Inflammatory macrophage treated with lipopolysaccharide for 1 hour (primary cell): ENCODE measurements at regions not wholly inside any gene's neighbourhood (a gene's known extent, or its start where the extent isn't known, plus 50 kb on each side); places are given as distances from the start of the nearest gene placed in this dataset.
"Not testable (repeated sequence)": the region's sequence is repeated elsewhere in the genome, so short reads cannot be mapped to it uniquely, and the experiment has no call there.

Source experiments
- DNase-seq, 2 donors: peaks; one replicate each; pipeline ENCODE4 v3.0.0-alpha.2; 2020 to 2022

DNA sequence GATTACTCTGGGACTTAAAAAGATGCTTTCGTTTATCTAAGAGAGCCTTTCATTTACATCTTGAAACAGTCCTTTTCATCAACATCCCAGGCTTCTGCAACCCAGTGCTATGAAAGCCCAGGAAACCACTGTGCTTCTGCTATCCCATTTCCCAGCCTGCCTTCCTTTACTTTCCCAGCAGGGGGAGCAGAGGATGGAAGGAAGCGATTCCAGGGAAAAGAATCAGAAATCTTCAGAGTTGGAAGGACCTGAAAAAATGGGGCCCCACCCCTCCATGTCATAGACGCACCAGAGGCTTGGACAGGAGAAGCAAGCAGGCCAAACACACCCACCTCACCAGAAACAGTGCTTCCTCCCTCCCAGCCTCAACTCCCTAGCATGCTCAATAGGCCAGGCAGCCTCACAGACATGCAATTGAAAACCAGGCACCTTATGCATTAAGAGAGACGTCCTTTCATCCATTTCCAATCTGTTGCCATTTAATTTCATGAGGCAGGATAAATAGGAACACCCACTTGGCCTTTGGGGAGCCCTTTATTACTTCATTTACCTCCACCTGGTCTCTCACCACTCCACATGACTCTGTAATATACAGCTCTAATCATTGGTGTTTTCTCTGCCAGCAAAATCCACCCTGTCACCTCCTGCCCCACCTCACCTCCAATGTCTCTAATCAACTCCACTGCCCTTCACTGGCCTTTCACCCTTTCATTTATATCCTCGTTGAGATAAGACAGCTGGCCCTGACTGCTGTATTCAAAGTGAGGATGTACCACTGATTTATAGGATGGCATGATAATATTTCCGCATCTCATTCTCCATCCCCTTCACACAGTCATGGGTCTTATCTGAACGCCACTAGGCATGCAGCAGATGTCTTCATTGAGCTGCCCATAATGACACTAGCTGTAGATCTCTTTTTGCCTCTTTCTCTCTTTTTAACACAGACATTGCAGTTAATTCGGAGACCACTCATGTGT lies 583.9 kb downstream of the NTRK3 start:
- peak in 1 of 2 donors; percentile 16 for DNase-seq

DNA sequence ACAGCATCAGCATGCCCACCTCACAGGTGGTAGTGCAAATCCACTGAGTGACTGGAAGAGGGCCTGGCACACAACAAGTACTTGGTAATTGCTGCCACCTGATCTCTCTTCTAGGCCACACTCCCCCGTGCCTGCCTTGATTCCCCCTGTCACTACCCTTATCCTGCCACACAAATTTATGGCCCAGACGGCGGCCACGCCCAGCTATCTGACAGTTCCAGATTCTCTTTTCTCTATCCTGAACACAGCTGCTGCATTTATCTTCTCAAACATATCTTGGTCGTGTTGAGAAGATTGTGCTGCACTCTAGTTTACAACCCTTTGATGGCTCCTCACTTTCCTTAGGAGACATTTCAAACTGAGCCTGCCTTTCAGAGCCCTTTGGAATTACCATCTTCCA lies 585.2 kb downstream of the NTRK3 start:
- no peak for DNase-seq

DNA sequence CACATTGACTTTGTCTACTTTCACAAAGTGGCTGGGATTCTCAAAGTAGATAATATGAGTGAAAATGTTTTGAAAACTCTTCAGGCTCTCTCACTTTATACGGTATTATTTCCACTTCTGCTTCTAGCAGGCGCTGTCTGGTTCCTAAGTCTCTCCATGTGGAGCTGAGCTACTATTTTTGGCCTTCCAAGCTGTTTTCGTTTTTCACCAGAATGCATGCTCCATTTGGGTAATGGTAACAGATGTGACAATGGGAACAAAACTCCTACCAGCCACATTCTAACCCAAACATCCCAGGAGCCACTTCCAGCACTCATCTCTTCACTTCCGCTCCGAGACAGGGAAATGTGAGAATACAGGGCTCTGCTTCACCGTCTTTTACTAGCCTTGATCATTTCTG lies 586.7 kb downstream of the NTRK3 start:
- no peak for DNase-seq

DNA sequence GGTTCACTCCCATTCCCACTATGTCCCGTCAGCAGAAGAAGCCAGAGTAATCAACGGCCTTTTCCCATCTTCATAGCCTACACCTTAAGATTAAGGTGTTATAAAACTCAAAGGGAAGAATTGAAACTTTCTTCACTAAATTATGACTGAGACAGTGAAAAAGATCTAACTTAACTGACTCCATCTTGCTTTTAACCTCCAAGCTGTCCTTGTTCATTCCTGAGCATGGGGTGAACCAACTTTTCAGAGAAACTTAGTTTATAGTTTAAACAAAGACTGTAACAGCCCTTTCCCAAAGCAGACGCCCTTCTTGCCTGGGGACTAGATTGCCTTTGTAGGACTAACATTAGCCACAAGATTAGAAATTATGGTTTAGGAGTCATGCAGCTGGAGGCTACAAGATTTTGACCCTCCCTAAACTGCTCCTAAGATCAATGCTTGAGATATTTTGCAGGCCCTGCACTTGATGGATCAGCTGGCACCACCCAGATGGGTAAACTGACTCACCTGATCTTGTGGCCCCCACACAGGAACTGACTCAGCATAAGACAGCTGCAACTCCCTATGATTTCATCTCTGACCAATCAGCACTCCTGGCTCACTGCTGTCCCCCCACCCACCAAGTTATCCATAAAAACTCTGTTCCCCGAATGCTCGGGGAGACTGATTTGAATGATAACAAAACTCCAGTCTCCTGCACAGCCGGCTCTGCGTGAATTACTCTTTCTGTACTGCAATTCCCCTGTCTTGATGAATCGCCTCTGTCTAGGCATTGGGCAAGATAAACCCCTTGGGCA lies 587.6 kb downstream of the NTRK3 start:
- DNase-seq: not testable (repeated sequence)

DNA sequence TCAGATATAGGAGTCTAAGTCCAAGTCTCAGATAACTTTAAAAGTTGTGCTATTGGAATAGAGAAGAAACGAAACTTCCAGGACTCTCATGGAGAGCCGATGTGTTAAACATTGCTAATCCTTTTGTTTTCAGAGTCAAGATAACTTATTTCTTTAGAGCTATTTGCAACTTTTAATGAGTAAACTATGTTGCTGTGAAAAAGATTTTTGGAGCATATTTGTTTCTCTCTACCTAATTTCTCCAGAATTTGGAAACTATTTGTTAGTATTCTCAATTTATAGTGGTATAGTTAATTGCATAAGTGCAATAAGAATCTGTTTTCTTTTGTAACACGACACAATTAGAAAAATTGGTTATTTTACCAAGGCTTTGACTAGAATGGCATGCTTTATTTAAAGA lies 588.9 kb downstream of the NTRK3 start:
- no peak for DNase-seq

DNA sequence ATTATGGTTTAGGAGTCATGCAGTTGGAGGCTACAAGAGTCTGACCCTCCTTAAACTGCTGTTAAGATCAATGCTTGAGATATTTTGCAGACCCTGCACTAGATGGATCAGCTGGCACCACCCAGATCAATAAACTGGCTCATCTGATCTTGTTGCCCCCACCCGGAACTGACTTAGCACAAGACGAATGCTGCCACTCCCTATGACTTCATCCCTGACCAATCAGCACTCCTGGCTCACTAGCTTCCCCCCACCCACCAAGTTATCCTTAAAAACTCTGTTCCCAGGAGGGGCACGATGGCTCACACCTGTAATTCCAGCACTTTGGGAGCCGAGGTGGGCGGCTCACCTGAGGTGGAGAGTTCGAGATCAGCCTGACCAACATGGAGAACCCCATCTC lies 594.0 kb downstream of the NTRK3 start:
- DNase-seq: no peak

DNA sequence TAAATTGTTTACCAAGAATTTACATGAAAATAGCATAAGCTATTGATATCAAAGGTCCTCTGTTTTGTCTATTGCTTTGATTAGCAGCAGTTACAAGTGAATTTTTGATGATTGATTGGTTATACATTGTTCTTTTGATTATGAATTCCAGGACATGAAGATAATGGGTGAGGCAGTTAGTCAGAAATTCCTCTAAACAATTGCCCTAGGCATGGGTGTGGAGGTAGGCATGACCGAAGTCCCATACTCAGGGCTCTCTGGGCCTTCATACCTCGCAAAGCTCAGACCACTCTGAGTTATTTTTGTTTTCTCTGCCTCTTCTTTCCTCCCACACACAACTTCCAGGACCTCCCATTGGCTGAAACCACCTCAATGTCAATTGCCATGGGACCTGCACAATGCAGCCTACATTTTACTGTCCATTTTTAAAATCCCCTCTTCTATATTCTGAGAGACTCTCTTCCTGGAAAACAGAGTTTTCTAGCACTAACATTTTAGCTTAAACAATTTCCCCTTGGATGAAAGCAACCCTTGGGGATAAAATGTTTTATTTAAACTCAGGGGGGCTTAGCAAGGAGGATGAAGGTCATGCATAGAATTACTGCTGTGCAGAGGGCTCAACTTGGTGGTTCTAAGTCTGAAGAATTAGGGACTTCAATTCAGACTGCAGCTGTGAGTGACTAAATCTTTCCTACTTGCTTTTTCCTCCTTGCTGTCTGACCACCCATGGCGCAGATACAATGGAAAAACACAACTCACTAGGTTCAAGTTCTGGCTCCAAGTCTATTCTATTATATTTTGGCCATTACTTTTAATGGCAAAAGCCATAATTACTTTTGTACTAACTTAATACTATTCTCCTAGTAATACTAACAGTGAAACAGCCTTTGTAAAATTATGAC lies 594.8 kb downstream of the NTRK3 start:
- DNase-seq: no peak

DNA sequence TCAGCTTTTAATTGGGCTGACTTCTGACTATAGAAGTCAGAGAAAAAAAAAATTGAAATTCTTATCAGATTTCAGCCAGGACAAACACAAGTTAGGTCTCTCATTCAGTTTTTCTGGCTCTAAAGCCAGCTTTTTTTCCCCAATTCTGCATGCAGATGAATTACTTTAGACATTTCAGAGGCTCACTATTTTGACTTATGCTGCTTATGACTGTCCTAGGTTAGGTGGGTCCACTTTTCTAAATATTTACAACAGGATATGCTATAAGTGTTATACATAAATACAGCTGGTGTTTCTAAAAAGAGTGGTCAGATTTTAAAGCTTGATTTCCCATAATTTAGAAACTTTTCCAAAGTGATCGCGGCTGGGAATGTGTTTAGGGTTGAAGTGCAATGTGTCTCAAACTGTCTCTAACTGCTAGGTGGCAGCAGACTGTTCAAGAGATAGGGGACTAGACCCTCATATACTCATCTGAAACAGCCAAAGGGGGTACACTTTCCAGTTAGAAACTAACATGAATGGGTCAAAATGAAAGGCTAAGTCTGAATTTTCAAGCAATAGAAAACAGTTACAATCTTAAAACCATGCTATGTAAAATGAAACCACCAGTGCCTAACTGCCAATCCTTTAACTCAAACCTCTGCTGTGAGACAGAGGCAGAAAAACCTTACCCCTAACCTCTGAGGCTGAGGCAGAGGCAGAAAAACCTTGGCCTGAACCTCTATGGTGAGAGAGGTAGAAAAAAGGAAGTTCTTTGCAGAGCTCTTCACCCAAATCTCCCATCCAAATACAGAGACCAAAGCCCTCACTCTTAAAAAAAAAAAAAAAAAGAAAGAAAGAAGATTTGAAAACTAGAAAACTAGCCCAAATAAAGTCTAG lies 596.0 kb downstream of the NTRK3 start:
- DNase-seq: no peak

DNA sequence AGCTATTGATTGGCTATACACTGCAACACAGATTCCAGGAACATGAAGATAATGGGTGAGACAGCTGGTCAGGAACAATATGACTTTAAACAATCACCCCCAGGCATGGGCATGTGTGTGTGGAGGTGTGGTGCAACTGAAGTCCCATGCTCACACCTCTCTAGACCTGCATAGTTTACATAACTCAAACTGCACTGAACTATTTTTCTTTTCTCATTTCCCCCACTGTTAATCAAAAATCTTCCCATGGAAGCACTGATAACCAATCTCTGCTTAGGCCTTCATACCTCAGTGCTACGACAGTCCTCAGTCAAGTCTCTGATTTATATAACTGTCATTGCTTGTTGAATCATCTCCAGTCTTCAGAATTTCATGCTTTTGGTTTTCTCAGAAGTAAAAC lies 600.2 kb downstream of the NTRK3 start:
- no peak for DNase-seq

DNA sequence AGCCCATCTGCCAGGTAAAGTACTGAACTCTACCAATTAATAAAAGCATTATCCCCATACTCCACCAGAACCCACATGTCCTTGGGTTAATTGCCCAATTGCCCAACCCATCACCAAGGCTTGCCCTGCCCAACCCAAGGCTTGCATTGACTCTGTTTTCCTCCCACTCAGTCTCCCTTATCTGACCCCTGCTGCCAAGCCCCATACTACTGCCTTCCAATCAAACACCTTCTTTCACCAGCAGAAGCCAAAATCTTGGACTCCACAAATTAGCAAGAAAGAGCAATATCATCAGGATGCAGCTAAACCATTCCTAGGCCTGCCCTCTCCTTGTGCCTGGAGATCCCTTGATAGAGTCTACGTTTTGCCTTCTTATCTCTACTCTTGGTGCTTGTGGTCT lies 602.9 kb downstream of the NTRK3 start:
- no peak for DNase-seq

DNA sequence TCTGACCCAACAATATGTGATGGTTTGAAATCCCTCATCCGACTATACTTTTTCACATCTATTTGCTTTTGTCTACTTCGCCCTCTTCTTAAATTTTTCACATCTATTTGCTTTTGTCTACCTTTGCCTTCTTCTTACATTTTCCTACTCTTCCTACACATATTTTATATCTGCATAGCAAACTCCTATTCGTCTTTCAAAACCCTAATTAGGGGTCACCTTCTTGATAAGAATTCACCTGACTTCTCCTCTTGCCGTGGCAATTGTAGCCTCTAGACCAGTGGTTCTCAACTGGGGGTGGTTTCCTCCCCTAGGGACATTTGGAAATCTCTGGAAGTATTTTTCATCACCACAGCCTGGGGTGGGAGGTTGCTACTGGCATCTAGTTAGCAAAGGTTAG lies 607.4 kb downstream of the NTRK3 start:
- no peak for DNase-seq

DNA sequence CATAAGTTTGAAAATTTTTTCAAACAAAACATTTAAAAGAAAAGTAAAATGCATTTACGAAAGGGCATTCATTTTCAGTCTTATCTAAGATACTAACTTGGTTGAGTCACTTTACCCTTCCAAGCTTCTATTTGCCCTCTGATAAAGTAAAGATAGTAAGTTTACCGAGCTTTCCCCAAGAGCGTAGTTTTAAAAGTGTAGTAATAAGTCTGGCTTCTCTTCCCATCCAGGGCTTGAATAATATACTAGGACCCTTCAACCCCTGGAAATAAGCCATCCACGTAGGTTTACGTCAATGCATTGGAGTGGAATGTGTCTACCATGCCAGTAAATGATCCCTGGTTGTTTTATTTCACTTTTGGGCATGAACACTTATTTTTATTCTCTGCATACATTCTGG lies 608.3 kb downstream of the NTRK3 start:
- no peak for DNase-seq

DNA sequence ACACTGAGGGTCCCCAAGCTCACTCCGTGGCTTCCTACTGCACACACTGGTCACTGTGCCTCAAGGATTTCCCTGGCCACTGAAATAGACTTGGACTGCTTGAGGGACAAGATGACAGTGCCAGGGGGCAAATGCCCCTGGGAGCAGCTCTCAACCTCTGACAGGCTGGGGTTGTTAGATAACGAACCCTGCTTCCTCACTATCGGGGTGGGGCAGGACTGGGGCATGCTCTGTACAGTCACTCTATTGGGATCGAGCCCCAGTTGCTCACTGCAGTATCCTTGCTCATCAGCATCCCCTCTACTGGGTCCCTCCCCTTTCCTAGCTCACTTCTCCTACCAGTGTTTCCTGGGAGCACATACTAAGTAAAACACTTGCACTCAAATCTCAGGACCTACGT lies 610.8 kb downstream of the NTRK3 start:
- DNase-seq: no peak

DNA sequence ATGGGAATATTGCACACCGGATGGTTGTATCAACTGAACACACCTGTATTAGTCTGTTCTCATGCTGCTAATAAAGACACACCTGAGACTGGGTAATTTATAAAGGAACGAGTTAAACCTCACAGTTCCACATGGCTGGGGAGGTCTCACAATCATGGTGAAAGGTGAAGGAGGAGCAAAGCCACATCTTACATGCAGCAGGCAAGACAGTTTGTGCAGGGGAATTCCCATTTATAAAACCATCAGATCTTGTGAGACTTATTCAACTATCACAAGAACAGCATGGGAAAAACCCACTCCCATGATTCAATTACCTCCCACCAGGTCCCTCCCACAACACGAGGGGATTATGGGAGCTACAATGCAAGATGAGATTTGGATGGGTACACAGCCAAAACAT lies 613.5 kb downstream of the NTRK3 start:
- DNase-seq: peak in 1 of 2 donors; percentile 26

DNA sequence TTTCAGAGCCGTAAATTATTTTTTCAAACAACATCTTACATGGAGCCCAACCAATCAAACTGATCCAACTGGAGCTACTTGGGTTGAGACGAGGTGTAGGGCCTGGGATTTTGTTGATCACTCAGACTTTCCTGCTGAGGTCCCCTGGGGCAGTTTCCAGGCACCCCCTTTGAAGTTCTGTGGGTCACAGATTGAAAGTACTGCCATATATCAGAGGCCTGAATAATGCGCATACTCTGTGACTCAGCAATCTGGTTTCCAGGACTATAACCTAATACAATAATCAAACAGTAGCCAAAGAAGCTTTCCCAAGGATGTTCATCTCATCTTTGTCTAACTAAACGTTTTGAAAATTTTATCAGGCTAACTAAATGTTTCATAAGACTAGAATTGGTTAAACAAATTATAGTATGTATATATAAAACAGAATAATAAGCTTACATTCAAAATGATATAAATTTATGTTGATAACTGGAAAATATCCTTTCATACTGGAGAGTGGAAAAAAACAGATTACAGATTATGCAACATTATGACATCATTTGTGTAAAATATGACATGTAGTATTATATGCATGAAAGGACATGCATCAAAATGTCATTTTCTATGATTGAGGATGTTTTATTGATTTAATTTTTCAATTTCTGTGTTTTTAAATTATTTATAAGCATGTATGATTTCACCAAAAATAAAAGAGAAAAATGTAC lies 617.1 kb downstream of the NTRK3 start:
- DNase-seq: no peak

DNA sequence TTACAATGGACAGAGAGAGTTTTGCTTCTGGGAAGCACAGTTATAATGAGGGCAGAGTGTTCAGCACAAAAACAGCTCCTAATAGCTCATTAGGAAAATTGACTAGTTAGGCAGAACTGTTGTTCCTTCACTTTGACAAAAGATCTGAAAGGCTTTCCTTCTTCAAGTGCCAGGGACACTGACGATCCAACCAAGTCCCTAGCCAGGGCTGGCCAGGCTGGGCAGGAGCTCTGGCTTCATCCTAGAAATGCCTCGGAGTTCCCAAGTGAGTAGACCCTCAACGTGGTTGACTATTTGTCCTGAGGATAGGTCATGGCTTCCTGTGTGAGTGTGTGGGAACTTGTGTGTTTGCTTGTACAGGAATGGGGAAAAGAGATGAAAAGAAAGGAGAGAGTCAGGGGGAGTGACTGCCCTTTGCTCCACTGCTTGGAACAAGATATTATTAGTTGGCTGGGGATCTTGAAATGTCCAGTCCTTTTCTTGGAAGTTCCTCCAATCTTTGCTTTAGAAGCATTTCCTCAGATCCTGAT lies 617.9 kb downstream of the NTRK3 start:
- no peak for DNase-seq

DNA sequence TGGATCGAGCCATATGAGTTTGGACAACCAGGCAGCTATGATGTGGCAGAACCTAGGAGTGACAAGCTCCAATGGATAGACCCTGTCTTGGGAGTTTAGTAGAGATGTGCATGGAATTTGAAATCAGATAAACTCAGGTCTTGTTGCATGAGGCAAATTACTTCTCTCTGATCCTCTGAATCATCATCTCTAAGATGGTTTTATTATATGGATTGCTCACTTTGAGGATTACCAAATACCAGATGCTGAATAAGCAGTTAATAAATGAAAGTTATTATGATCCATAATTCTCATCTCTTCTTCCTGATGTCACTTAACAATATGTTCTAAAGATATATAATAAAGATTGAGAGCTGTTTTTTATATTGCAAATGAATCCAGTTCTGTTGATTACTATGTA lies 622.2 kb downstream of the NTRK3 start:
- DNase-seq: no peak

DNA sequence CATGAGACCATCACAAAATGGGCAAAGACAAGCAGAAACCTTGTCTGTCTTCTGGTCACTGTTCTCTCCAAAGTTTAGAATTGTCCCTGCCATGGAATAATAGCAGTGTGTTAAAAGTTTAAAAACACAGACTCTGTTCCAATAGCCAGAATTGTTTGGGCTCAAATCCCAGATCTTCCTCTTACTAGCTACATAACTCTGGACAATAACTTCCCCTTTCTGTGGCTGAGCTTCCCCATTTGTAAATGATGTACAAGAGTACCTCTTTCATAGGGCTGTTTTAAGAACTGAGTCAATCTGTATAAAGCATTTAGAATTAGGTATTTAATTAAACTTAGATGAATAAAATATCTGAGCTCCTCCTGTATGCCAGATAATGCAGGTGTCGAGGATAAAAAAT lies 623.0 kb downstream of the NTRK3 start:
- DNase-seq: peak; percentile 9 to 44

DNA sequence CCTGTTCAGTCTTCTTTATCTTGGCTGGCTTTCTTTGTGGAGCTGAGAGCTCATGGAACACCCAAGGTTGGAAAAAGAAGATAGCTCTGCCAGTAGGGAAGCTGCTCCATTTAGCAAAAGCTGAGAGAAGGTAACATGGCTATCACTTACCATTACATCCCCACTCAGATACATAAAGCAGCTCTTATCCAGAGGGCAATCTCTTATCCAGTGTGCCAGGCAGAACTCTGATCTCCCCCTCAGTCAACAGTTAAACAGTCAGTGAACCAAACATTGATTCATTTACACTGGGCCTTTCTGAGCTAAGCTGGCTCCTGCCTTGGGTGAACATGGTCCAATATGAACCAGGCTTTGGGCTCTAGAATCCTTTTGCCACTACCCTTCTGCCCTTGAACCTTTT lies 624.2 kb downstream of the NTRK3 start:
- no peak for DNase-seq

DNA sequence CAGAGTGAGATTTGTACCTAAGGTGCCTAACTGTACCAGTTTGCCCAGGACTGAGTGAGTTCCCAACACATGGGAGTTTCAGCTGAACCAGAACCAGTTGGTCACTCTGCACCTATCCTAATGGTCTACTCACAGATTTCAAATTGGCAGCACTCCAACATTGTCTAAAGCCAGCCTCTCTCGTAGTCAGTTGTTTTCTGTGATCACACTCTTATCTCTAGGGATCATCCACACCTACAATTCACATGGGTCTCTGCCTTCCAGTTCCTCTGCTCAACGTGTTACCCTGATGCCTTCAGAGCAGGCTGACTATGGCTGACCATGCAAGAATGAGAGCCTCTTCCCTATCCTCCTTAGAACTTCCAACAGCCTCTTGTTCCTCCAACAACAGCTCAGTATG lies 624.8 kb downstream of the NTRK3 start:
- DNase-seq: no peak

DNA sequence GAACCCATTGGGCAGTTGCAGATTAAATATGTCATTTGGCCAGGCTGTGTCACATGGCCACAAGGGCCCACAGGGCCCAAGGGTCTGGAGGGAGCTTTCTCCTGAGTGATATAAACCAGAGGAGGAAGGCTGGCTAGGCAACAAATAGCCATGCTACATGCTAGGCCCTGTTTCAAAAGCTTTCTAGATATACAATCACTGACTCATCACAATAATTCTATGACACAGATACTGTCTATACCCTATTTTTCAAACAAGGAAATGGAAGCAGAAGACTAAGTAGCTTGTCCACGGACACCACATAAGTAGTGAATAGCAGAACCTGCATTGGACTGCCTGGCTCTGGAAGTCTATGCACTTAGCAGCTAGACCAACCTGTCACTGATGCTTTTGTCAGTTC lies 625.4 kb downstream of the NTRK3 start:
- no peak for DNase-seq
